ENCODE measurements at regions not wholly inside any gene's neighbourhood (a gene's known extent, or its start where the extent isn't known, plus 50 kb on each side); places are given as distances from the start of the nearest gene placed in this dataset.

DNA sequence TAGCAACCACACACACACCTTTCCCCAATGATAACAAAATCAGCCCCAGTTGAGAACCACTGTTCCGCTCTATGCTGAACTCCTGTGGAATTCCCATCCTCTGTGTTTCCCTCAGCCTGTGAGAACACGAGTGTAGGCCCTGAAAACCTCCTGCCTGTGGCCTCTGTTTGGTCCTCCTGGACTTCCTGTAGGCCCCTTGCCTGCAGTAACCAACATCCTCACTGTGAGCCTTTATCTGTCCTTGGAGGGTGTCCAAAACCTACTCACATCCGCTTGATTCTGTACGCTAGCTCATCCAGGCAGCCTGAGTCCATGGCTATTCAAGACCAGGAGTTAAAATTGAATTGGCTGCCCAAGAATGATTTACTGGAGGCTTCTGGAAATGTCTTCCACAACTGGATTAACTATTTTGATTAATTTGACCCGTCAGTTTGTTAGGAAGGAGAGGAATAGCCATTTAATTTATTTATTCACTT, 149.8 kb downstream of the AKR1D1 start:
- H3K27me3 ChIP-seq (ENCODE audit: control insufficient read depth, insufficient read depth, low read length): no peaks in the 10 kb centered on the region
- H3K4me3 ChIP-seq (ENCODE audit: low read depth, low read length): no peak overlapping the region
- no peaks in the 10 kb centered on the region for H3K36me3 ChIP-seq (ENCODE audit: control insufficient read depth, insufficient read depth, low read length)
- TF ChIP-seq, protein P1, sequence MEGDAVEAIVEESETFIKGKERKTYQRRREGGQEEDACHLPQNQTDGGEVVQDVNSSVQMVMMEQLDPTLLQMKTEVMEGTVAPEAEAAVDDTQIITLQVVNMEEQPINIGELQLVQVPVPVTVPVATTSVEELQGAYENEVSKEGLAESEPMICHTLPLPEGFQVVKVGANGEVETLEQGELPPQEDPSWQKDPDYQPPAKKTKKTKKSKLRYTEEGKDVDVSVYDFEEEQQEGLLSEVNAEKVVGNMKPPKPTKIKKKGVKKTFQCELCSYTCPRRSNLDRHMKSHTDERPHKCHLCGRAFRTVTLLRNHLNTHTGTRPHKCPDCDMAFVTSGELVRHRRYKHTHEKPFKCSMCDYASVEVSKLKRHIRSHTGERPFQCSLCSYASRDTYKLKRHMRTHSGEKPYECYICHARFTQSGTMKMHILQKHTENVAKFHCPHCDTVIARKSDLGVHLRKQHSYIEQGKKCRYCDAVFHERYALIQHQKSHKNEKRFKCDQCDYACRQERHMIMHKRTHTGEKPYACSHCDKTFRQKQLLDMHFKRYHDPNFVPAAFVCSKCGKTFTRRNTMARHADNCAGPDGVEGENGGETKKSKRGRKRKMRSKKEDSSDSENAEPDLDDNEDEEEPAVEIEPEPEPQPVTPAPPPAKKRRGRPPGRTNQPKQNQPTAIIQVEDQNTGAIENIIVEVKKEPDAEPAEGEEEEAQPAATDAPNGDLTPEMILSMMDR (IDR thresholded peaks at IDR 0.05; ENCODE audit: insufficient read depth, low read length, poor library complexity, severe bottlenecking): no peak
- no peak for DNase-seq (ENCODE audit: low read depth)

DNA sequence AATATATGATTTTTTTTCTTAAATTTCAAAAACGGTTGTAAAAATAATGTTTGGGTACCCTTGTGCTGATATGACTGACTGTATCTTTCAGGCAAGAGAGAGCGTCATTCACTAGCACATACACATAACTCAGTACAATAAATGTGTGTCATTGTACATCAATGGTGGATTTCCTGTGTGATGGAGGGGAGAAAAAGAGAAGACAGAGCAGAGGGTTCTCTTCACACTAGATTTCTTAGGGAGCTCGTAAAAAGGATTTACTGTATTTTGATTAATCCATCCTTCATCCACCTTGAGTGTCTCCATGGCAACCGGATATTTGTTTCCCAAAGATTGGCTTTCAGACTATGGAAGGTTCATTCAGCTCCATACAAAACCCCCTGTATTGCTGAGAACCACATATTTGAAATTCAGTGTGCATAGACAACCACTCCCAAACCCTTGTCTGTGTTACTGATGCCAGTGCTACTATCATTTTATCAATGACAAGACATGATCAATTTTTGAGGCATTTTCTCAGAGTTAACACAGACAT, 150.6 kb downstream of the AKR1D1 start:
- no peak overlapping the region for H3K4me3 ChIP-seq (ENCODE audit: low read depth, low read length)
- TF ChIP-seq, protein P1 (IDR thresholded peaks at IDR 0.05; ENCODE audit: insufficient read depth, low read length, poor library complexity, severe bottlenecking): no peak
- no peak for DNase-seq (ENCODE audit: low read depth)
- H3K27me3 ChIP-seq (ENCODE audit: control insufficient read depth, insufficient read depth, low read length): no peaks in the 10 kb centered on the region
- H3K36me3 ChIP-seq (ENCODE audit: control insufficient read depth, insufficient read depth, low read length): no peaks in the 10 kb centered on the region

DNA sequence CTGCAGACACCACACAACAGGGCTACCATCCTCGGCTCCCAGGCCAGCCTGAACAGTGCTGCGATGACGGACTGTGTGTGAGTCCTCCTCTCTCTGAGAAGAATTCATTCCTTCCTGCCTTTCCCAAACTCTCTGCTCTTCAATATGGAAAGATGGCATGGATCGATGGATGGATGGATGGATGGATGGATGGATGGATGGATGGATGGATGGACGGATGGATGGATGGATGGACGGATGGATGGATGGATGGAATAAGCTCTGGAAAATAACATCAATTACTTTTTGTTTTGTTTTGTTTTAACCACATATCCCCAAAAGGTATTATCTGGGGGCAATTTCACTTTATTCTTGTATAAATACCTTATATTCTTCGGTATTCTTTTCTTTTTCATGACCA, 151.9 kb downstream of the AKR1D1 start:
- no peak overlapping the region for H3K4me3 ChIP-seq (ENCODE audit: low read depth, low read length)
- DNase-seq (ENCODE audit: low read depth): no peak
- no peaks in the 10 kb centered on the region for H3K27me3 ChIP-seq (ENCODE audit: control insufficient read depth, insufficient read depth, low read length)
- H3K36me3 ChIP-seq (ENCODE audit: control insufficient read depth, insufficient read depth, low read length): no peaks in the 10 kb centered on the region
- TF ChIP-seq, protein P1 (IDR thresholded peaks at IDR 0.05; ENCODE audit: insufficient read depth, low read length, poor library complexity, severe bottlenecking): no peak

DNA sequence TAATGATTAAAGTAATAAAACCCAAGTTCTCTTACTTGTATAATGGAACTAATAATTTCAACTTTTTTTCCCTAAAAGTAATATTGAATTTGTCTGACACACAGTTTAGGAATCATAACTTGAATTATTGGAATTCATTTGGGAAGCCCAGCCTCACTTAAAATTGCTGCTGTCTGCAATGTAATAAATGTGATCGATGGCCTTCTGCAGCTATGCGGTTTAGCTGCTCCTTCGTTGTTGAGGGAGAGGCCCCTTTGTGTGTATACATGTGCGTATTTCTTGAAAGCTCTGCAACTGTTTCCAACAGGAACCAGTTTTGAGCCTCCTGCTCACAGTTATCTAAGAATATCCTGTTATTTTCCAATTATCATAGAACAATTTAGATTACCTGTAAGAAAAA, 152.5 kb downstream of the AKR1D1 start:
- DNase-seq (ENCODE audit: low read depth): no peak
- TF ChIP-seq, protein P1 (IDR thresholded peaks at IDR 0.05; ENCODE audit: insufficient read depth, low read length, poor library complexity, severe bottlenecking): no peak
- no peaks in the 10 kb centered on the region for H3K27me3 ChIP-seq (ENCODE audit: control insufficient read depth, insufficient read depth, low read length)
- H3K4me3 ChIP-seq (ENCODE audit: low read depth, low read length): no peak overlapping the region
- H3K36me3 ChIP-seq (ENCODE audit: control insufficient read depth, insufficient read depth, low read length): no peaks in the 10 kb centered on the region

DNA sequence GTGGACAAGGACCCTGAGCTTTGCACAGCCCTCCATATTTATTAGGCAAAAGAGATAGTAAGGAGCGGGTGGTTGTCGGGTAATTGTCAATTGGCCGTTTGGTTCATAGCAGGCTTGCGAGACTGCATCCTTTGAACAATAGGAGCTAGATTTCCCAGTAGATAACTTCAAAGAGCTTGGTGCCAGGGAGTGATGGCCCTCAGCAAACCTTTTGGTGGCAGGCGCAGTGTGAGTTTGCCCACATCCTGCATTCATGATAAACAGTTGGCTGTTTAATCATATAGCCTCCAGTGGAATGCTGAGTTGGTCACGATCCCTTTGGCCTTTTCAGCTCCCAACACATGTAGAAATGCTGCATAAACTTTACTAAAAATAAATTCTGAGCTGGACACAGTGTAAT, 156.9 kb downstream of the AKR1D1 start:
- no peak for DNase-seq (ENCODE audit: low read depth)
- no peak overlapping the region for H3K4me3 ChIP-seq (ENCODE audit: low read depth, low read length)
- TF ChIP-seq, protein P1 (IDR thresholded peaks at IDR 0.05; ENCODE audit: insufficient read depth, low read length, poor library complexity, severe bottlenecking): no peak

DNA sequence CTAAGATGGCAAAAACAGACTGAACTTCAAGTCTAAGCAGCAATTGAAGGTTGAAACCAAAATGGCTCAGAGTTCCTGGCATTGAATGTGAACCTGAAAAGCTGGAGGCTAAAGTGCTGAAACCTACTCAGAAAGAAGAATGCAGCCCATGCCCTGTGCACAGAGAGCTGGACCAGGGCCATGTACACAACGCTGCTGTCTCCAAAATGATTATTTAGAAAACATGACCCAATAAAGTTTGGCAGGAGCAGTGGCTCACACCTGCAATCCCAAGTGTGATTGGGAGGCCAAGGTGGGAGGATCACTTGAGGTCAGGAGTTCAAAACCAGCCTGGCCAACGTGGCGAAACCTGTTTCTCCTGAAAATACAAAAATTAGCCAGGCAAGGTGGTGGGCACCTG, 158.9 kb downstream of the AKR1D1 start:
- no peak overlapping the region for H3K4me3 ChIP-seq (ENCODE audit: low read depth, low read length)
- no peak for DNase-seq (ENCODE audit: low read depth)
- TF ChIP-seq, protein P1 (IDR thresholded peaks at IDR 0.05; ENCODE audit: insufficient read depth, low read length, poor library complexity, severe bottlenecking): no peak
- H3K27me3 ChIP-seq (ENCODE audit: control insufficient read depth, insufficient read depth, low read length): no peaks in the 10 kb centered on the region
- H3K36me3 ChIP-seq (ENCODE audit: control insufficient read depth, insufficient read depth, low read length): no peaks in the 10 kb centered on the region

More for the DNA sequence above, 156.9 kb downstream of the AKR1D1 start:
- Histone ChIP-seq H3K36me3 (ENCODE audit: control insufficient read depth, insufficient read depth, low read length) (no peaks in the 10 kb centered on the region), H3K27me3 (ENCODE audit: control insufficient read depth, insufficient read depth, low read length) (no peaks in the 10 kb centered on the region)
